ENCODE measurements at regions not wholly inside any gene's neighbourhood (a gene's known extent, or its start where the extent isn't known, plus 50 kb on each side); places are given as distances from the start of the nearest gene placed in this dataset.

DNA sequence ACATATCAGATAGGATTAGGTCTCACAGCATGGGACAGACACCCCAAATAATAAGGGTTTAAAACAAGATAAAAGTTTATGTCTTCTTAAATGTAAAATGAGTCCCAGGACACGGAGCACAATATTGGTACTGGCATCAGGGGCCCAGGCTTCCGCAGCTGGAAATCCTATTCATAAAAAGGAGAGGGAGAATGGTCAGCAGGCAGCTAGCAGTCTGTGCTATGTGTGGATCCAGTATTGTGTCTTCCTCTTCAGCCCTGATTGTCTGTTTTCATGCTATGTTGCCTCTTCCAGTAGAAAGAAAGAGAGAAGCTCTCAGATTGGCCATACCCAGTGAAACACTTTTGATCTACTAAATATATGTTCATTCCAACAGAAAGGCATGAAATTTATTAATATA, 319.3 kb upstream of the SLCO3A1 start:
- TF ChIP-seq, protein P1, sequence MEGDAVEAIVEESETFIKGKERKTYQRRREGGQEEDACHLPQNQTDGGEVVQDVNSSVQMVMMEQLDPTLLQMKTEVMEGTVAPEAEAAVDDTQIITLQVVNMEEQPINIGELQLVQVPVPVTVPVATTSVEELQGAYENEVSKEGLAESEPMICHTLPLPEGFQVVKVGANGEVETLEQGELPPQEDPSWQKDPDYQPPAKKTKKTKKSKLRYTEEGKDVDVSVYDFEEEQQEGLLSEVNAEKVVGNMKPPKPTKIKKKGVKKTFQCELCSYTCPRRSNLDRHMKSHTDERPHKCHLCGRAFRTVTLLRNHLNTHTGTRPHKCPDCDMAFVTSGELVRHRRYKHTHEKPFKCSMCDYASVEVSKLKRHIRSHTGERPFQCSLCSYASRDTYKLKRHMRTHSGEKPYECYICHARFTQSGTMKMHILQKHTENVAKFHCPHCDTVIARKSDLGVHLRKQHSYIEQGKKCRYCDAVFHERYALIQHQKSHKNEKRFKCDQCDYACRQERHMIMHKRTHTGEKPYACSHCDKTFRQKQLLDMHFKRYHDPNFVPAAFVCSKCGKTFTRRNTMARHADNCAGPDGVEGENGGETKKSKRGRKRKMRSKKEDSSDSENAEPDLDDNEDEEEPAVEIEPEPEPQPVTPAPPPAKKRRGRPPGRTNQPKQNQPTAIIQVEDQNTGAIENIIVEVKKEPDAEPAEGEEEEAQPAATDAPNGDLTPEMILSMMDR (conservative IDR thresholded peaks at IDR 0.05 in 1 of 2, IDR thresholded peaks at IDR 0.05 in 1 of 2; ENCODE audit: low read depth in 1 of 2, low read length in 2 of 2), result no peak
- TF ChIP-seq EZH2 (IDR thresholded peaks at IDR 0.05; ENCODE audit: low read length, missing control alignments), result no peak
